ENCODE measurements at regions not wholly inside any gene's neighbourhood (a gene's known extent, or its start where the extent isn't known, plus 50 kb on each side); places are given as distances from the start of the nearest gene placed in this dataset.
"Not testable (repeated sequence)": the region's sequence is repeated elsewhere in the genome, so short reads cannot be mapped to it uniquely, and the experiment has no call there.

- no peak for DNase-seq (ENCODE audit: low read depth in 3 of 3, low spot score in 1 of 3)
Observed at GRCh38 chr18:51519571-51519970, 322.1 kb upstream of the MEX3C start.

DNA sequence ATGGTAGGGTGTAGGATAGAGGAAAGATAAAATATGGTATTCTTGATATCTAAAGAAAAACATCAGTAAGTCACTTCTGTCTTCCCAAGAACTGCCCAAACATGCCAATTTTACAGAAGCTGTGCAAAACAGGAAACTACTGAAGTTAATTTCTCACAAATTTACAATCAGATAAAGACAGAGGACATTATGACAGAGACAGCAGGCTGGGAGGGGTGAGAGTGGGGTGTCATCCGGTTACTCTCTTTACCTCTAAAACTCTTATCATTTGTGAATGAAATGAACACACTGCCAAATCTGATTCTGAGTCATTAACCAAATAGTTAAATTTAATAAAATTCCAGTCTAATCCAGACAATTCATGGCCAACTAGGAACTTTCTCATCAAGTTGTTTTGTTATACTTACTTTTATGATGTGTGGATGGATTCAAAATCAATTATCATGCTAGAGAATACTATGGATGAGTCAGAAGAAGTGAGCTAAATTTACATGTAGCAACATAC lies 323.2 kb upstream of the MEX3C start:
- DNase-seq (ENCODE audit: low read depth in 3 of 3, low spot score in 1 of 3) = no peak

- no peak for DNase-seq (ENCODE audit: low read depth in 3 of 3, low spot score in 1 of 3)
Observed at GRCh38 chr18:51522338-51522737, 324.9 kb upstream of the MEX3C start.

GRCh38 chr18:51522821-51523220 lies 325.3 kb upstream of the MEX3C start:
- no peak for DNase-seq (ENCODE audit: low read depth in 3 of 3, low spot score in 1 of 3)

DNA sequence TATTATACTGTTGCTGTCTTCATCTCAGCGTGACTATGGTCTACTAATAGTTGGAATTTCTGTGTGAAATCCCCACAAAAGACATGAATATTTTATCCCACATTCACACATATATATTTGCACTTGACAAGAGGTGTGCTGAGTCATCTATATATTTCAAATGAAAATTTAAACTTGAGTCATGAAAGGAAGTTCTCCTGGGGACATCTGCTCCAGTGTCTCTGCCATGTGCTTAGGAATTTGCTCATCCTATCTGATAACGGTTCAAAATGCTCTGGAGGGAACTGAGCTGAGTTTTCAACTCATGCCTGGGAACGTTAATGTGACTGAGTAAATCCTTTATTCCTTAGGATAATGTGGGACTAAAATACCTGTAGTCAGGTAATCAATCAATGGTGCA lies 326.2 kb upstream of the MEX3C start:
- no peak for DNase-seq (ENCODE audit: low read depth in 3 of 3, low spot score in 1 of 3)

- no peak for DNase-seq (ENCODE audit: low read depth in 3 of 3, low spot score in 1 of 3)
Observed at GRCh38 chr18:51525453-51526225, 328.2 kb upstream of the MEX3C start.

GRCh38 chr18:51527826-51528225 lies 330.3 kb upstream of the MEX3C start:
- no peak for DNase-seq (ENCODE audit: low read depth in 3 of 3, low spot score in 1 of 3)

DNA sequence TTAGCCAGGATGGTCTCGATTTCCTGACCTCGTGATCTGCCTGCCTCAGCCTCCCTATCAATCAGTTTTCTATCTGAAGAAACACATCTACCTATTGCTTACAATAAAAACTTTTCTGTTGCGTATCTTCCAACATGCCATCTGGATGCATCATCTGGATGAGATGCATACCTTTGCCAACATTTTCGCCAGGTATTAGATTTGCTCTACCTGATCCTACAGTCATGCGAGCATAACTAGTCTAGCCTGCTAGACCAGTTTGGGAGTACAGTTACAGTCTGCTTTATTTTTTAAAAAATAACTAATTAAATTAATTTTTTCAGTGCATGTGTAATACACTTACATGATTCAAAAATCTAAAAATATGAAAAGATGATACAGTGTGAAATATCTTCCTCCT lies 334.0 kb upstream of the MEX3C start:
- DNase-seq (ENCODE audit: low read depth in 3 of 3, low spot score in 1 of 3) = no peak

DNA sequence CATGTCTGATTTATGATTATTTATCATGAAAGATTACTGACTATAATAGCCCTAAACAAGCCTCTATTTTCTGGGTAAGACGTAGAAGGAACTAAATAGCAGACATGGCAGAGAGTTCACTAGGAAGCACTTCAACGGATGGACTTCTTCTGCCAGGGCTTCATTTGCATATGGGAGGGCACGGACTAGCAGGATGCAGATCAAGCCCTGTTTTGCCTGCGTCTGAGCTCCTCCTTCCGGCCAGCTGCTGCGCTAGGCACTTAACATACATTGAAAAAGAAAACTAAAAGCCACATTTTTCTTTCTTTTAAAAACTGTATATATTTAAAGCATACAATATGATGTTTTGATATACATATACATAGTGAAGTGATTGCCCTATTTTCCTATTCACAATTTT lies 340.0 kb upstream of the MEX3C start:
- no peak for DNase-seq (ENCODE audit: low read depth in 3 of 3, low spot score in 1 of 3)

- no peak for DNase-seq (ENCODE audit: low read depth in 3 of 3, low spot score in 1 of 3)
Observed at GRCh38 chr18:51540562-51540961, 343.1 kb upstream of the MEX3C start.

DNA sequence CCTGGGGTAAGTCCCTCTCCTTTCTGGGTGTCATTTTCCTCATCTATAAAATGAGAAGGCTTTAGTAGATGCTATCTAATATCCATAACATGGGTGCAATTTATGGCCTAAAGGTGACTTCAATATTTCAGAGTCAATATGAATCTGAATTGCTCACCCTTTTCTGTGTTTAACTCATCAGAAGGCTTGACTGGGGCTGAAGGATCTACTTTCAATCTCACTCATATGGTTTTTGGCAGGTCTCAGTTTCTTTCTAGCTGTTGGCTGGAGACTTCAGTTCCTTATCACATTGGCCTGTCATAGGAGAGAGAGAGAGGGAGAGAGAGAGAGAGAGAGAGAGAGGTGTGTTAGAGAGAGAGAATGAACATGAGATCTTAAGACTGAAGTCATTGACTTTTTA lies 343.7 kb upstream of the MEX3C start:
- DNase-seq (ENCODE audit: low read depth in 3 of 3, low spot score in 1 of 3) = no peak

GRCh38 chr18:51543658-51544155 lies 346.2 kb upstream of the MEX3C start:
- no peak for DNase-seq (ENCODE audit: low read depth in 3 of 3, low spot score in 1 of 3)

- DNase-seq (ENCODE audit: low read depth in 3 of 3, low spot score in 1 of 3) = no peak
Observed at GRCh38 chr18:51545446-51545845, 348.0 kb upstream of the MEX3C start.

- no peak for DNase-seq (ENCODE audit: low read depth in 3 of 3, low spot score in 1 of 3)
Observed at GRCh38 chr18:51559198-51559901, 361.9 kb upstream of the MEX3C start.

DNA sequence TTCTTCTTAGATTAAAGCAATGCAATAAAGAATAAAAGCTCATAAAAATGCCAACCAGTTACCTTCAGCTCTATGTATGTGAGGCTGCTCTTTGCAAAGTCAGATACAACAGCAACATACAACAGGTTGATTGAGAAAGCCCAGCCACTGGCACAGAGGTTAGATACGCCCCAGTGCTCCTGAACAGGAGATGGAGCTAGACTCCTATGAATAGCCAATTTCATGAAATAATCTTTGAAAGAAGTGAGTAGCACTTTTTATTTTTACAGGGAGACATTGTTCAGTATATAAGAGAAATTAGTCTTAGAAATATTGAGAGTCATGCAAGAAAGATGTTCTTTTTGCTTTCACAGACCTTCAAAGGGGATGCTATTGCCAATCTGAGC lies 362.4 kb upstream of the MEX3C start:
- no peak for DNase-seq (ENCODE audit: low read depth in 3 of 3, low spot score in 1 of 3)

- no peak for DNase-seq (ENCODE audit: low read depth in 3 of 3, low spot score in 1 of 3)
Observed at GRCh38 chr18:51561821-51562220, 364.3 kb upstream of the MEX3C start.

DNA sequence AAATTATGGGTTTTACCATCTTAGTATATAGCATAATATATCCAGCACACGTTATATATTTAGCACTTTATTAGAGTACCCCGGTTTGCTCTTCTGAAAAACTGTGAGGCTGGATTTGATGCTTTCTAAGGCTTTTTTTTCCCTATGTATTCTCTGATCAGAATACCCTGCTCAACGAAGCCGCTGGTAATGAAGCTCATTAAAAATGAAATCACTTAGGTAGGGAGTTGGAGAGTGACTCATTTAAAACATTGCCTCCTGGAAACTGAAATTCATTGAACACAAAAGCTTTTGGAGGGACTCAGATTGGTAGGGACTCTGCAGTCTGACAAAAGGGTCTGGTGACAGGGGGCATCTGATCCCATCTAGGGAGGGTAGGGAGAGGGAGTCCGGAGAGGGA lies 365.4 kb upstream of the MEX3C start:
- no peak for DNase-seq (ENCODE audit: low read depth in 3 of 3, low spot score in 1 of 3)

DNA sequence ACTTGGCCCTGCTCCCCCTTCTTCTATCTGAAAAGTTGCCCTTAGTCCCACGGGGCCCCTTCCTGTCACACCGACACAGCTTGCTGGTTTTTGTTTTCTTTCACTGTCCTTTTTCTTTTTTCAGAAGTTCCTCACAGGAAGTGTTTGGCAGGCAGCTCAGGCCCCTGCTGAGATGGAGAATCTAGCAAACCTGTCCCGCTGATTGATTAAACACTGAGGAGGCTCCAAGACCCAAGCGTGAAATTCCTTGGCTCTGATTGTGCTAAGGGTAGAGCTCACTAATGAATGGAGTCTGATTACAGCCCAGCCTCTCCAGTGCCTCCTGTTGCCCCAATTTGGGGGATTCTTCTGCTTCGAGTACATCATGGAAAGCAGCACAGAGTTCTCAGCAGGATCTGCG lies 365.9 kb upstream of the MEX3C start:
- DNase-seq (ENCODE audit: low read depth in 3 of 3, low spot score in 1 of 3) = no peak

DNA sequence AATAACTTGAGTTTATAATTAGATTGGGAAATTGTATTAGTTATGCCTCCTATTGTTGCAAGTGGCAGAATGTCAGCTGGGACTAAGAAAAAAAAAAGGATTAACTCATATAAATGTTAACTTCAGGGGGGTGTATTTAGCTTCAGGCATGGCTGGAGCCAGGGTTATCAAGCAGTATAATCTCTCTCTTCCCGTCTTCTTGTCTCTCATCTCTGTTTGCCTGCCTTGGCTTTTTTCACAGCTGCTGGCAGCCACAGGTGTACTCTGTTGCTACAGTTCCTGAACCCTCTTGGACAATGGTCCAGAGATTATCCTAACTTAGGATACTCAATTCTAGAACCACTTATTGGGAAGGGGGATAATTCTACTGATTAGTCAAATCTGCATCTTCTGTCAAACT lies 370.7 kb upstream of the MEX3C start:
- DNase-seq (ENCODE audit: low read depth in 3 of 3, low spot score in 1 of 3) = no peak

GRCh38 chr18:51569153-51569552 lies 371.7 kb upstream of the MEX3C start:
- DNase-seq (ENCODE audit: low read depth in 3 of 3, low spot score in 1 of 3) = no peak

DNA sequence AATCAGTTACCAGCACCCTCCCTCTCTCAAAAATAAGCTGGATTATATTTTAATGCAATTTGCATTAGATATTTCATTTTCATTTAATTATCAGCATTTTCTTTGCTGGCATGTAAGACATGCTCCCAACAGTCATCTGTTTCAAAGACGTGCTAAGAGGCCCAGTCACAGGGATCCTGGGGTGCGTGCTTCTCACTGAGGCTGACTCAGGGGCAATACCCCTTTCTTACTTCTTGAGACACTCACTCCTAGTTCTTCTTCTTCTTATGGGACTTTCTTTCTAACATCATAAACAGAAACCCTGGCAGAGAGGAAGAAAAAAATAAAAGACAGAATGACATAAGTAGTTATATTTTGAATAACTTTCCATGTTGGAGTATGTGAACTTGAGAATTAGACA lies 372.1 kb upstream of the MEX3C start:
- DNase-seq (ENCODE audit: low read depth in 3 of 3, low spot score in 1 of 3) = no peak

DNA sequence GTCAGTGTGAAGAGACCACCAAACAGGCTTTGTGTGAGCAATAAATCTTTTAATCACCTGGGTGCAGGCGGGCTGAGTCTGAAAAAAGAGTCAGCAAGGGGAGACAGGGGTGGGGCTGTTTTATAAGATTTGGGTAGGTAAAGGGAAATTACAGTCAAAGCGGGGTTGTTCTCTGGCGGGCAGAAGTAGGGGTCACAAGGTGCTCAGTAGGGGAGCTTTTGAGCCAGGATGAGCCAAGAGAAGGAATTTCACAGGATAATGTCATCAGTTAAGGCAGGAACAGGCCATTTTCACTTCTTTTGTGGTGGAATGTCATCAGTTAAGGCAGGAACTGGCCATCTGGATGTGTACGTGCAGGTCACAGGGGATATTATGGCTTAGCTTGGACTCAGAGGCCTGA lies 372.6 kb upstream of the MEX3C start:
- not testable (repeated sequence) for DNase-seq (ENCODE audit: low read depth in 3 of 3, low spot score in 1 of 3)
